ENCODE measurements at regions not wholly inside any gene's neighbourhood (a gene's known extent, or its start where the extent isn't known, plus 50 kb on each side); places are given as distances from the start of the nearest gene placed in this dataset.

DNA sequence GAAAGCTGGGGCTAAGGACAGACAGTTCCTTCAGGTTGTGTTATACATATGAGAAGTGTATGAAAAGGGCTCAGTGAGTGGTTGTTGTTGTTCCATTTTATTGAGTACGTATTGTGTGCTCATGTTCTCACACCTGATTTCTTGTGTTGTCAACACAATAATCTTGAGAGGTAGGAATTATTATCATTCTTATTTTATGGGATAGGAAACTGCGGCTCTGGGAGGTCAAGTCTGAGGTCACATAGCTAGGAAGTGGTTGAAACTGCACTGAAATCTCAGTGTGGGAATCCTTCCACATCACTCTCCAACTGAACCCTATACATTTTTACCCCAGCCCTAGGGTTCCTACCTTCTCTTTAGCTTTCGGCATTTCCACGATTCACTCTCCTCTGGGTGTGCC, 124.2 kb upstream of the CXCR4 start:
- no peaks in the 10 kb centered on the region for H3K79me2 ChIP-seq (ENCODE audit: control insufficient read depth, insufficient read depth, low read length)
- H3K9me1 ChIP-seq (ENCODE audit: control insufficient read depth, extremely low read depth, insufficient read depth, low read length), result no peaks in the 10 kb centered on the region
- H4K20me1 ChIP-seq (ENCODE audit: control insufficient read depth, extremely low read depth, insufficient read depth, low read length), result no peaks in the 10 kb centered on the region
- DNase-seq (ENCODE audit: low read depth, low spot score) (no peak), FAIRE-seq (no peak)
- no peak overlapping the region for H3K4me2 ChIP-seq (ENCODE audit: control insufficient read depth, extremely low read depth, insufficient read depth, low read depth, low read length)
- no peaks in the 10 kb centered on the region for H3K36me3 ChIP-seq (ENCODE audit: control insufficient read depth in 2 of 2, extremely low read depth in 1 of 2, insufficient read depth in 2 of 2, low read length in 2 of 2)
- no peaks in the 10 kb centered on the region for H3K27me3 ChIP-seq (ENCODE audit: control insufficient read depth, extremely low read depth, insufficient read depth, low read length)
- H2AFZ ChIP-seq (ENCODE audit: control insufficient read depth, low read length), result no peak overlapping the region
- no peaks in the 10 kb centered on the region for H3K9me3 ChIP-seq (ENCODE audit: control insufficient read depth, low read depth, low read length)
- dilution Hi-C loops (cut with MboI; ENCODE audit: extremely low pct_ligation_motif_present, low sequenced_read_pairs), result no loop called here
- TF ChIP-seq EZH2 (IDR thresholded peaks at IDR 0.05; ENCODE audit: low read length), result no peak
- TF ChIP-seq CTCF (optimal IDR thresholded peaks at IDR 0.05 in 1 of 3, IDR thresholded peaks at IDR 0.05 in 1 of 3, conservative IDR thresholded peaks at IDR 0.05 in 1 of 3; ENCODE audit: extremely low read depth in 1 of 3, insufficient read depth in 2 of 3, low read length in 3 of 3), result no peak
- no peak overlapping the region for H3K27ac ChIP-seq (ENCODE audit: control insufficient read depth, insufficient read depth, low read length)
- H3K9ac ChIP-seq (ENCODE audit: control insufficient read depth, extremely low read depth, insufficient read depth, low read length), result no peak overlapping the region
- H3K4me1 ChIP-seq (ENCODE audit: control insufficient read depth, extremely low read depth, insufficient read depth, low read length), result peaks cover 7% of the 10 kb centered on the region
- no peak overlapping the region for H3K4me3 ChIP-seq (ENCODE audit: control insufficient read depth in 2 of 3, extremely low read depth in 1 of 3, insufficient read depth in 2 of 3, low read depth in 1 of 3, low read length in 3 of 3)

DNA sequence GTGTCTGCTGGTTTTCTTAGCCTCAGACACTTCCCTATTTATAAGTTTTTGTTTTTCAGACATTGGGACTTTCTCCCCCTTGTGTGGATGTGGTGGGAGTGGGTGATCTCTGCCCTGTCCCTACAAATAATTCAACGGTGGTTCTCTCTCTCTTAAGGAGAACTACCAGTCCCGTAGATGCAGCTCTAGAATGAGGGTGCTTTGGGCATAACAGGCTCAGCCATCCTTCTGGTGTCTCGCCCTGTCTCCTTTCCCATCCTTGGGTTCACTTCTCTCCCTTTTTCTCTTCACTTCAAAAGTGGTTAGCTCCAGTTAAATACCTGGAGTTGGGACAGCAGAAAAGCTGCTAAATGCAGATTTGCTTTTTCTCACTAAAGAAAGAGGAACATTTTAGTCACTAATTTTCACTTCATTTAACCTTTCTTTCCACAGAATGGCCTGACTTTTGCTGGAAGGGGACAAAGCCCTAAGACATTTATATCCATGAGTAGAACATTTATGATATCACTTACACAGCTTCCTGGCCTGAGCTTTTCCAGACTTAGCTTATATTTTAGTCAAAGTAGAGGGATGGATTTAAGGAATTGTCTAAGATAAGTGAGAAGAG, 121.2 kb upstream of the CXCR4 start:
- H2AFZ ChIP-seq (ENCODE audit: control insufficient read depth, low read length), result no peak overlapping the region
- no peaks in the 10 kb centered on the region for H3K79me2 ChIP-seq (ENCODE audit: control insufficient read depth, insufficient read depth, low read length)
- no peak overlapping the region for H3K4me3 ChIP-seq (ENCODE audit: control insufficient read depth in 2 of 3, extremely low read depth in 1 of 3, insufficient read depth in 2 of 3, low read depth in 1 of 3, low read length in 3 of 3)
- no peaks in the 10 kb centered on the region for H4K20me1 ChIP-seq (ENCODE audit: control insufficient read depth, extremely low read depth, insufficient read depth, low read length)
- DNase-seq (ENCODE audit: low read depth, low spot score), result no peak
- H3K27ac ChIP-seq (ENCODE audit: control insufficient read depth, insufficient read depth, low read length), result no peak overlapping the region
- H3K9me3 ChIP-seq (ENCODE audit: control insufficient read depth, low read depth, low read length), result no peaks in the 10 kb centered on the region
- TF ChIP-seq CTCF (optimal IDR thresholded peaks at IDR 0.05 in 1 of 3, IDR thresholded peaks at IDR 0.05 in 1 of 3, conservative IDR thresholded peaks at IDR 0.05 in 1 of 3; ENCODE audit: extremely low read depth in 1 of 3, insufficient read depth in 2 of 3, low read length in 3 of 3) (no peak), EZH2 (IDR thresholded peaks at IDR 0.05; ENCODE audit: low read length) (no peak)
- no peaks in the 10 kb centered on the region for H3K36me3 ChIP-seq (ENCODE audit: control insufficient read depth in 2 of 2, extremely low read depth in 1 of 2, insufficient read depth in 2 of 2, low read length in 2 of 2)
- H3K4me2 ChIP-seq (ENCODE audit: control insufficient read depth, extremely low read depth, insufficient read depth, low read depth, low read length), result no peak overlapping the region
- H3K27me3 ChIP-seq (ENCODE audit: control insufficient read depth, extremely low read depth, insufficient read depth, low read length), result no peaks in the 10 kb centered on the region
- no peaks in the 10 kb centered on the region for H3K9me1 ChIP-seq (ENCODE audit: control insufficient read depth, extremely low read depth, insufficient read depth, low read length)
- dilution Hi-C loops (cut with MboI; ENCODE audit: extremely low pct_ligation_motif_present, low sequenced_read_pairs), result no loop called here
- no peak overlapping the region for H3K9ac ChIP-seq (ENCODE audit: control insufficient read depth, extremely low read depth, insufficient read depth, low read length)
- peaks cover 16% of the 10 kb centered on the region for H3K4me1 ChIP-seq (ENCODE audit: control insufficient read depth, extremely low read depth, insufficient read depth, low read length)
- FAIRE-seq, result no peak

Measured in keratinocyte (primary cell).